ENCODE measurements at regions not wholly inside any gene's neighbourhood (a gene's known extent, or its start where the extent isn't known, plus 50 kb on each side); places are given as distances from the start of the nearest gene placed in this dataset.

- DNase-seq (ENCODE audit: low spot score) = no peak
- TF ChIP-seq CTCF (IDR thresholded peaks at IDR 0.05) = no peak
Observed at GRCh38 chr6:105790635-105791034, 295.5 kb upstream of the PRDM1 start.

DNA sequence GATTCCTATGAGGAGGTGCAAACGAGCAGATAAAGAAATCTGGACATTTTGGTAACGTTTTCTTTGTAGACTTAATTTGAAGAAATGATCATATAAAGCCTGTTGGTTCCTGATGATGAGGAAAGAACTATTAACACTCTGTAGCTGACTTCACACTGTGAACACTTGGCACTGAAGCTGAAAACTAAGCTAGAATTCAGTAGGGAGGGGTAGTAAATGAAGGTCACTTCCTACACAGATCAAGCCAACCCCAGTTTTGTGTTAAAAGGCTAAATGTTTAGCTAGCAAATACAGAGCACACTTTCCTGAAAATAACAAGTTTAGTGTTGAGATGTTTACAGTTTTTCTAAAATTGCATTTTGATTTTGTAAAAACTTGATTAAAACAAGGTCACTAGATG is 296.2 kb upstream of the PRDM1 start:
- no peak for DNase-seq (ENCODE audit: low spot score)
- no peaks in the 10 kb centered on the region for H3K27me3 ChIP-seq
- no peak overlapping the region for H3K27ac ChIP-seq
- H3K9me3 ChIP-seq = no peaks in the 10 kb centered on the region
- H3K36me3 ChIP-seq = no peaks in the 10 kb centered on the region
- H3K4me1 ChIP-seq = peaks cover 0 to 5% of the 10 kb centered on the region in 2 donors
- no peak overlapping the region for H3K4me3 ChIP-seq
- TF ChIP-seq CTCF (IDR thresholded peaks at IDR 0.05) = no peak

More at GRCh38 chr6:105790635-105791034, 295.5 kb upstream of the PRDM1 start:
- peaks cover 0 to 5% of the 10 kb centered on the region in 2 donors for H3K4me1 ChIP-seq
- H3K4me3 ChIP-seq = no peak overlapping the region
- no peaks in the 10 kb centered on the region for H3K9me3 ChIP-seq
- no peaks in the 10 kb centered on the region for H3K36me3 ChIP-seq
- no peak overlapping the region for H3K27ac ChIP-seq
- no peaks in the 10 kb centered on the region for H3K27me3 ChIP-seq

GRCh38 chr6:105787747-105788146 is 298.4 kb upstream of the PRDM1 start:
- H3K9me3 ChIP-seq = no peaks in the 10 kb centered on the region
- no peak for DNase-seq (ENCODE audit: low spot score)
- H3K27me3 ChIP-seq = no peaks in the 10 kb centered on the region
- no peak overlapping the region for H3K27ac ChIP-seq
- no peak for TF ChIP-seq CTCF (IDR thresholded peaks at IDR 0.05)
- no peaks in the 10 kb centered on the region for H3K36me3 ChIP-seq
- H3K4me1 ChIP-seq = peaks cover 0 to 5% of the 10 kb centered on the region in 2 donors
- no peak overlapping the region for H3K4me3 ChIP-seq

- no peak for DNase-seq (ENCODE audit: low spot score)
- no peaks in the 10 kb centered on the region for H3K9me3 ChIP-seq
- no peak overlapping the region for H3K27ac ChIP-seq
- no peaks in the 10 kb centered on the region for H3K27me3 ChIP-seq
- H3K4me1 ChIP-seq = peaks cover 0 to 5% of the 10 kb centered on the region in 2 donors
- H3K36me3 ChIP-seq = no peaks in the 10 kb centered on the region
- H3K4me3 ChIP-seq = no peak overlapping the region
- no peak for TF ChIP-seq CTCF (IDR thresholded peaks at IDR 0.05)
Observed at GRCh38 chr6:105786890-105787655, 299.1 kb upstream of the PRDM1 start.

- no peak overlapping the region for H3K27ac ChIP-seq
- no peak for TF ChIP-seq CTCF (IDR thresholded peaks at IDR 0.05)
- no peak overlapping the region for H3K4me3 ChIP-seq
- peaks cover 0 to 5% of the 10 kb centered on the region in 2 donors for H3K4me1 ChIP-seq
- no peak for DNase-seq (ENCODE audit: low spot score)
- no peaks in the 10 kb centered on the region for H3K9me3 ChIP-seq
- H3K27me3 ChIP-seq = no peaks in the 10 kb centered on the region
- H3K36me3 ChIP-seq = no peaks in the 10 kb centered on the region
Observed at GRCh38 chr6:105786449-105786848, 299.7 kb upstream of the PRDM1 start.
